WTC11 (cell line): ENCODE measurements at regions not wholly inside any gene's neighbourhood (a gene's known extent, or its start where the extent isn't known, plus 50 kb on each side); places are given as distances from the start of the nearest gene placed in this dataset.

Source experiments
- ATAC-seq: fragments of 200-7000 bp; cut with Tn5 transposase; 2 replicates; pipeline ENCODE4 v1.10.0; 2021; ENCODE audit warnings: mild to moderate bottlenecking, moderate library complexity
- CTCF ChIA-PET: fragments of 300-600 bp; sonication (Branson Sonifier 250); formaldehyde crosslinking; loops from one replicate; lab custom pipeline; 2021; ENCODE audit warnings: antibody characterized with exemption; lab: Charles Lee
- POLR2A ChIA-PET: fragments of 350-600 bp; sonication (Branson Sonifier 250); formaldehyde crosslinking; loops from one replicate; lab custom pipeline; 2021; ENCODE audit warnings: antibody characterized with exemption; lab: Charles Lee
- DNase-seq: peaks from one replicate; pipeline ENCODE4 v3.0.0; 2021; ENCODE audit warnings: low spot score
- H3K27ac Mint-ChIP-seq: 2 replicates; pipeline ENCODE4 v1.8.0; 2021; ENCODE audit warnings: mixed read lengths
- H3K27me3 Mint-ChIP-seq: 2 replicates; pipeline ENCODE4 v1.8.0; 2021; ENCODE audit warnings: low read depth, mild to moderate bottlenecking, moderate library complexity, mixed read lengths
- H3K36me3 Mint-ChIP-seq: 2 replicates; pipeline ENCODE4 v1.8.0; 2021; ENCODE audit warnings: mixed read lengths
- H3K4me1 Mint-ChIP-seq: 2 replicates; pipeline ENCODE4 v1.8.0; 2022; ENCODE audit warnings: mixed read lengths
- H3K4me3 Mint-ChIP-seq: 2 replicates; pipeline ENCODE4 v1.8.0; 2021; ENCODE audit warnings: mild to moderate bottlenecking, moderate library complexity, mixed read lengths
- H3K9me3 Mint-ChIP-seq: 2 replicates; pipeline ENCODE4 v1.8.0; 2021; ENCODE audit warnings: mixed read lengths
- CBFB ChIP-seq: sonication (generic); formaldehyde crosslinking; IDR thresholded peaks from 2 replicates; pipeline ENCODE4 v1.8.1; 2022; ENCODE audit warnings: mild to moderate bottlenecking, low read depth, missing genetic modification reagents
- CREB1 ChIP-seq: sonication (generic); formaldehyde crosslinking; IDR thresholded peaks from 2 replicates; pipeline ENCODE4 v1.8.0; 2023; ENCODE audit warnings: mild to moderate bottlenecking, missing genetic modification reagents
- ELF4 ChIP-seq: sonication (generic); formaldehyde crosslinking; IDR thresholded peaks from 2 replicates; pipeline ENCODE4 v1.8.1; 2022; ENCODE audit warnings: low read depth, mild to moderate bottlenecking, moderate library complexity, missing genetic modification reagents
- EMX1 ChIP-seq: fragments of 250-450 bp; sonication (Bioruptor Pico); IDR thresholded peaks from 2 replicates; pipeline ENCODE4 v1.8.0; 2021; ENCODE audit warnings: mild to moderate bottlenecking
- ESRRA ChIP-seq: sonication (generic); formaldehyde crosslinking; IDR thresholded peaks from 2 replicates; pipeline ENCODE4 v1.8.1; 2022; ENCODE audit warnings: mild to moderate bottlenecking, missing genetic modification reagents, borderline replicate concordance
- GTF2I ChIP-seq: fragments of 250-450 bp; sonication (Bioruptor Pico); conservative IDR thresholded peaks from 2 replicates; pipeline ENCODE4 v1.4.0; 2021; ENCODE audit warnings: mild to moderate bottlenecking
- NFYB ChIP-seq: sonication (generic); formaldehyde crosslinking; conservative IDR thresholded peaks from 2 replicates; pipeline ENCODE4 v1.8.0; 2022; ENCODE audit warnings: low read depth, missing genetic modification reagents
- NR1H2 ChIP-seq: sonication (generic); formaldehyde crosslinking; IDR thresholded peaks from 2 replicates; pipeline ENCODE4 v1.9.0; 2021; ENCODE audit warnings: mild to moderate bottlenecking, moderate library complexity, missing genetic modification reagents
- NR2C2 ChIP-seq: sonication (generic); formaldehyde crosslinking; IDR thresholded peaks from 2 replicates; pipeline ENCODE4 v1.8.0; 2022; ENCODE audit warnings: mild to moderate bottlenecking, missing genetic modification reagents
- NR3C1 ChIP-seq: sonication (generic); formaldehyde crosslinking; conservative IDR thresholded peaks from 2 replicates; pipeline ENCODE4 v1.8.1; 2023; ENCODE audit warnings: low read depth, mild to moderate bottlenecking, missing genetic modification reagents
- PRRX2 ChIP-seq: fragments of 250-450 bp; sonication (Bioruptor Pico); IDR thresholded peaks from 2 replicates; pipeline ENCODE4 v1.8.0; 2021; ENCODE audit warnings: mild to moderate bottlenecking
- RELA ChIP-seq: sonication (generic); formaldehyde crosslinking; IDR thresholded peaks from 2 replicates; pipeline ENCODE4 v1.8.1; 2022; ENCODE audit warnings: missing genetic modification reagents, mild to moderate bottlenecking, borderline replicate concordance
- SMAD4 ChIP-seq: sonication (generic); formaldehyde crosslinking; IDR thresholded peaks from 2 replicates; pipeline ENCODE4 v1.8.0; 2022; ENCODE audit warnings: mild to moderate bottlenecking, missing genetic modification reagents
- SP1 ChIP-seq: sonication (generic); formaldehyde crosslinking; conservative IDR thresholded peaks from 2 replicates; pipeline ENCODE4 v1.8.1; 2022; ENCODE audit warnings: missing genetic modification reagents
- TEAD1 ChIP-seq: sonication (generic); formaldehyde crosslinking; IDR thresholded peaks from 2 replicates; pipeline ENCODE4 v1.8.0; 2022; ENCODE audit warnings: mild to moderate bottlenecking, missing genetic modification reagents
- ZNF416 ChIP-seq: fragments of 250-450 bp; sonication (Bioruptor Pico); IDR thresholded peaks from 2 replicates; pipeline ENCODE4 v1.9.0; 2021; ENCODE audit warnings: mild to moderate bottlenecking, inconsistent platforms
- ZNF423 ChIP-seq: fragments of 250-450 bp; sonication (Bioruptor Pico); IDR thresholded peaks from 2 replicates; pipeline ENCODE4 v2.1.2; 2022; ENCODE audit warnings: mild to moderate bottlenecking, moderate library complexity
- ZNF671 ChIP-seq: fragments of 250-450 bp; sonication (Bioruptor Pico); IDR thresholded peaks from 2 replicates; pipeline ENCODE4 v1.8.0; 2021; ENCODE audit warnings: mild to moderate bottlenecking
- TF ChIP-seq, protein P1 (sequence below): sonication (generic); formaldehyde crosslinking; IDR thresholded peaks from 2 replicates; pipeline ENCODE4 v1.8.1; 2023; ENCODE audit warnings: mild to moderate bottlenecking, moderate library complexity, missing genetic modification reagents
- TF ChIP-seq, protein P2 (sequence below): sonication (generic); formaldehyde crosslinking; IDR thresholded peaks from 2 replicates; pipeline ENCODE4 v1.8.1; 2022; ENCODE audit warnings: missing genetic modification reagents, borderline replicate concordance
- TF ChIP-seq, protein P3 (sequence below): sonication (generic); formaldehyde crosslinking; IDR thresholded peaks from 2 replicates; pipeline ENCODE4 v1.8.0; 2022; ENCODE audit warnings: mild to moderate bottlenecking, missing genetic modification reagents
- TF ChIP-seq, protein P4 (sequence below): sonication (generic); formaldehyde crosslinking; IDR thresholded peaks from 2 replicates; pipeline ENCODE4 v1.8.1; 2023; ENCODE audit warnings: mild to moderate bottlenecking, missing genetic modification reagents
- TF ChIP-seq, protein P5 (sequence below): fragments of 250-450 bp; sonication (Bioruptor Pico); IDR thresholded peaks from 2 replicates; pipeline ENCODE4 v2.1.2; 2022; ENCODE audit warnings: mild to moderate bottlenecking, moderate library complexity
- TF ChIP-seq, protein P6 (sequence below): sonication (generic); formaldehyde crosslinking; IDR thresholded peaks from 2 replicates; pipeline ENCODE4 v1.8.1; 2022; ENCODE audit warnings: low read depth, mild to moderate bottlenecking, moderate library complexity, missing genetic modification reagents, borderline replicate concordance
- TF ChIP-seq, protein P7 (sequence below): fragments of 250-450 bp; sonication (Bioruptor Pico); IDR thresholded peaks from 2 replicates; pipeline ENCODE4 v1.9.0; 2021; ENCODE audit warnings: mild to moderate bottlenecking

DNA sequence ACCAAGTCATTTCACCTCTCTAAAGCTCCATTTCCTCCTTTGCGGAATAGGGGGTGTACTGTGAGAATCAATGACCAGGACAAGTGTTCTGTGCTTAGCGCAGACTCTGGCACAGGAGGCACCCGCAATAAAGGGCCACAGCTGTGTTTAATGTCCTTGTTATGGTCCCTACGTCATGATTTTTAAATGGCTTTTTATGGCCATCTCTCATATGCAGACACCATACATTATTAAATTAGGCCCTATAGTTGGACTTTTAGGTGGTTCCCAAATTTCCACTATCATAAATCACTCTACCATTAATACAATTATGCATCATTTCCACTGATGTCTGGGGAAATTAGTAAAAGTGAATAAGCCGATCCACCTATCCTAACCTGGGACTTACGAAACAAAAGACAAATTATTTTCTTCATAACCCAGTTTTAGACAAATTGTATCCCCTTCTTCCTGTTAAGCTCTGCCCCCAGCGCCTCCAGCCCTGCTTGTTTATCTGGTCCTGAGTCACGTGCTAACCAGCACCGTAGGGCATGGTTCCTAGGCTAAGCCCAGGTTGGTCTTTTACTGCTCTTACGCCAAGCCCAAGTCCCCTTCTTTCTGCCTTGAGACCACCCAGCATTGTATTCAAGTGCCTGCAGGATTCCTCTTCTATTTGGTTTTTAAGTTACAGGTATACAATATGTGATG, 278.3 kb downstream of the SHQ1 start (continued):
- TF ChIP-seq, protein P1, sequence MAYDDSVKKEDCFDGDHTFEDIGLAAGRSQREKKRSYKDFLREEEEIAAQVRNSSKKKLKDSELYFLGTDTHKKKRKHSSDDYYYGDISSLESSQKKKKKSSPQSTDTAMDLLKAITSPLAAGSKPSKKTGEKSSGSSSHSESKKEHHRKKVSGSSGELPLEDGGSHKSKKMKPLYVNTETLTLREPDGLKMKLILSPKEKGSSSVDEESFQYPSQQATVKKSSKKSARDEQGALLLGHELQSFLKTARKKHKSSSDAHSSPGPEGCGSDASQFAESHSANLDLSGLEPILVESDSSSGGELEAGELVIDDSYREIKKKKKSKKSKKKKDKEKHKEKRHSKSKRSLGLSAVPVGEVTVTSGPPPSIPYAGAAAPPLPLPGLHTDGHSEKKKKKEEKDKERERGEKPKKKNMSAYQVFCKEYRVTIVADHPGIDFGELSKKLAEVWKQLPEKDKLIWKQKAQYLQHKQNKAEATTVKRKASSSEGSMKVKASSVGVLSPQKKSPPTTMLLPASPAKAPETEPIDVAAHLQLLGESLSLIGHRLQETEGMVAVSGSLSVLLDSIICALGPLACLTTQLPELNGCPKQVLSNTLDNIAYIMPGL (CRISPR knock-in tag), result no peak
- no peak for TF ChIP-seq ZNF416 (CRISPR knock-in tag)
- TF ChIP-seq, protein P2, sequence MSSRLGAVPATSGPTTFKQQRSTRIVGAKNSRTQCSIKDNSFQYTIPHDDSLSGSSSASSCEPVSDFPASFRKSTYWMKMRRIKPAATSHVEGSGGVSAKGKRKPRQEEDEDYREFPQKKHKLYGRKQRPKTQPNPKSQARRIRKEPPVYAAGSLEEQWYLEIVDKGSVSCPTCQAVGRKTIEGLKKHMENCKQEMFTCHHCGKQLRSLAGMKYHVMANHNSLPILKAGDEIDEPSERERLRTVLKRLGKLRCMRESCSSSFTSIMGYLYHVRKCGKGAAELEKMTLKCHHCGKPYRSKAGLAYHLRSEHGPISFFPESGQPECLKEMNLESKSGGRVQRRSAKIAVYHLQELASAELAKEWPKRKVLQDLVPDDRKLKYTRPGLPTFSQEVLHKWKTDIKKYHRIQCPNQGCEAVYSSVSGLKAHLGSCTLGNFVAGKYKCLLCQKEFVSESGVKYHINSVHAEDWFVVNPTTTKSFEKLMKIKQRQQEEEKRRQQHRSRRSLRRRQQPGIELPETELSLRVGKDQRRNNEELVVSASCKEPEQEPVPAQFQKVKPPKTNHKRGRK, result no peak
- TF ChIP-seq, protein P3, sequence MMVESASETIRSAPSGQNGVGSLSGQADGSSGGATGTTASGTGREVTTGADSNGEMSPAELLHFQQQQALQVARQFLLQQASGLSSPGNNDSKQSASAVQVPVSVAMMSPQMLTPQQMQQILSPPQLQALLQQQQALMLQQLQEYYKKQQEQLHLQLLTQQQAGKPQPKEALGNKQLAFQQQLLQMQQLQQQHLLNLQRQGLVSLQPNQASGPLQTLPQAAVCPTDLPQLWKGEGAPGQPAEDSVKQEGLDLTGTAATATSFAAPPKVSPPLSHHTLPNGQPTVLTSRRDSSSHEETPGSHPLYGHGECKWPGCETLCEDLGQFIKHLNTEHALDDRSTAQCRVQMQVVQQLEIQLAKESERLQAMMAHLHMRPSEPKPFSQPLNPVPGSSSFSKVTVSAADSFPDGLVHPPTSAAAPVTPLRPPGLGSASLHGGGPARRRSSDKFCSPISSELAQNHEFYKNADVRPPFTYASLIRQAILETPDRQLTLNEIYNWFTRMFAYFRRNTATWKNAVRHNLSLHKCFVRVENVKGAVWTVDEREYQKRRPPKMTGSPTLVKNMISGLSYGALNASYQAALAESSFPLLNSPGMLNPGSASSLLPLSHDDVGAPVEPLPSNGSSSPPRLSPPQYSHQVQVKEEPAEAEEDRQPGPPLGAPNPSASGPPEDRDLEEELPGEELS (CRISPR knock-in tag), result no peak
- no peak for TF ChIP-seq NR2C2 (CRISPR knock-in tag)
- TF ChIP-seq TEAD1 (CRISPR knock-in tag), result no peak
- no peak for TF ChIP-seq RELA
- TF ChIP-seq ZNF423 (CRISPR knock-in tag), result no peak
- TF ChIP-seq, protein P4, sequence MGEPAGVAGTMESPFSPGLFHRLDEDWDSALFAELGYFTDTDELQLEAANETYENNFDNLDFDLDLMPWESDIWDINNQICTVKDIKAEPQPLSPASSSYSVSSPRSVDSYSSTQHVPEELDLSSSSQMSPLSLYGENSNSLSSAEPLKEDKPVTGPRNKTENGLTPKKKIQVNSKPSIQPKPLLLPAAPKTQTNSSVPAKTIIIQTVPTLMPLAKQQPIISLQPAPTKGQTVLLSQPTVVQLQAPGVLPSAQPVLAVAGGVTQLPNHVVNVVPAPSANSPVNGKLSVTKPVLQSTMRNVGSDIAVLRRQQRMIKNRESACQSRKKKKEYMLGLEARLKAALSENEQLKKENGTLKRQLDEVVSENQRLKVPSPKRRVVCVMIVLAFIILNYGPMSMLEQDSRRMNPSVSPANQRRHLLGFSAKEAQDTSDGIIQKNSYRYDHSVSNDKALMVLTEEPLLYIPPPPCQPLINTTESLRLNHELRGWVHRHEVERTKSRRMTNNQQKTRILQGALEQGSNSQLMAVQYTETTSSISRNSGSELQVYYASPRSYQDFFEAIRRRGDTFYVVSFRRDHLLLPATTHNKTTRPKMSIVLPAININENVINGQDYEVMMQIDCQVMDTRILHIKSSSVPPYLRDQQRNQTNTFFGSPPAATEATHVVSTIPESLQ, result no peak
- TF ChIP-seq, protein P5, sequence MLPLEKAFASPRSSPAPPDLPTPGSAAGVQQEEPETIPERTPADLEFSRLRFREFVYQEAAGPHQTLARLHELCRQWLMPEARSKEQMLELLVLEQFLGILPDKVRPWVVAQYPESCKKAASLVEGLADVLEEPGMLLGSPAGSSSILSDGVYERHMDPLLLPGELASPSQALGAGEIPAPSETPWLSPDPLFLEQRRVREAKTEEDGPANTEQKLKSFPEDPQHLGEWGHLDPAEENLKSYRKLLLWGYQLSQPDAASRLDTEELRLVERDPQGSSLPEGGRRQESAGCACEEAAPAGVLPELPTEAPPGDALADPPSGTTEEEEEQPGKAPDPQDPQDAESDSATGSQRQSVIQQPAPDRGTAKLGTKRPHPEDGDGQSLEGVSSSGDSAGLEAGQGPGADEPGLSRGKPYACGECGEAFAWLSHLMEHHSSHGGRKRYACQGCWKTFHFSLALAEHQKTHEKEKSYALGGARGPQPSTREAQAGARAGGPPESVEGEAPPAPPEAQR, result no peak

DNA sequence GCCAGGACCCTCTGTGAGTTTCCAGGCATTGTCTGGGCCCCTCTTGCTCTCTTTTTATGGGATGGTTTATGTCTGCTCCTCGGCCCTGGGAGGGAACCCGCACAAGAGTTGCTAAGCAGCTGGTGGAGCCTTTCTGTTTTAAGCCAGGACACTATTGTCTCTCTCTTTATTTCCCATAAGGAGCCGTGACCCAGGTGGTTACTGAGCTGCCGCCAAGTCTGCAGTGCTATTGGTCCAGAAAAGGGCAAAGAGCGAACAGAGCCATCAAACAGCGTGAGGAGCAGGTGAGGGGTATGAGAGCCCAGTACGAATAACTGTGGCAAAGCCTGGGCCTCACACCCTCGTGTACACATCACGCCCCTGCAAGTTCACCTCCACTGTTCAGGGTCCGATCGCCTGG, 280.2 kb downstream of the SHQ1 start:
- no peak overlapping the region for H3K4me3 Mint-ChIP-seq
- H3K27ac Mint-ChIP-seq, result no peak overlapping the region
- peaks cover 37% of the 10 kb centered on the region for H3K4me1 Mint-ChIP-seq
- no peak for DNase-seq
- no peak for ATAC-seq
- POLR2A ChIA-PET, result no interaction called here
- H3K9me3 Mint-ChIP-seq, result peaks cover 4% of the 10 kb centered on the region; the same call in 1 of the 2 replicates
- H3K27me3 Mint-ChIP-seq, result no peaks in the 10 kb centered on the region
- CTCF ChIA-PET, result no interaction called here
- peaks cover 6% of the 10 kb centered on the region; the same call in 1 of the 2 replicates for H3K36me3 Mint-ChIP-seq
- TF ChIP-seq, protein P5, result no peak
- TF ChIP-seq, protein P6, sequence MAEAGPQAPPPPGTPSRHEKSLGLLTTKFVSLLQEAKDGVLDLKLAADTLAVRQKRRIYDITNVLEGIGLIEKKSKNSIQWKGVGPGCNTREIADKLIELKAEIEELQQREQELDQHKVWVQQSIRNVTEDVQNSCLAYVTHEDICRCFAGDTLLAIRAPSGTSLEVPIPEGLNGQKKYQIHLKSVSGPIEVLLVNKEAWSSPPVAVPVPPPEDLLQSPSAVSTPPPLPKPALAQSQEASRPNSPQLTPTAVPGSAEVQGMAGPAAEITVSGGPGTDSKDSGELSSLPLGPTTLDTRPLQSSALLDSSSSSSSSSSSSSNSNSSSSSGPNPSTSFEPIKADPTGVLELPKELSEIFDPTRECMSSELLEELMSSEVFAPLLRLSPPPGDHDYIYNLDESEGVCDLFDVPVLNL (CRISPR knock-in tag), result no peak
- TF ChIP-seq GTF2I (no peak), CBFB (CRISPR knock-in tag) (no peak), ELF4 (CRISPR knock-in tag) (no peak), CREB1 (CRISPR knock-in tag) (no peak), ZNF671 (no peak), SP1 (CRISPR knock-in tag) (no peak), ESRRA (CRISPR knock-in tag) (no peak), NR1H2 (CRISPR knock-in tag) (no peak), SMAD4 (CRISPR knock-in tag) (no peak), NR3C1 (CRISPR knock-in tag) (no peak), NFYB (no peak), PRRX2 (CRISPR knock-in tag) (no peak), EMX1 (CRISPR knock-in tag) (no peak)
- TF ChIP-seq, protein P7, sequence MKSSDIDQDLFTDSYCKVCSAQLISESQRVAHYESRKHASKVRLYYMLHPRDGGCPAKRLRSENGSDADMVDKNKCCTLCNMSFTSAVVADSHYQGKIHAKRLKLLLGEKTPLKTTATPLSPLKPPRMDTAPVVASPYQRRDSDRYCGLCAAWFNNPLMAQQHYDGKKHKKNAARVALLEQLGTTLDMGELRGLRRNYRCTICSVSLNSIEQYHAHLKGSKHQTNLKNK (CRISPR knock-in tag), result no peak
